IMR-90 (cell line): ENCODE measurements at regions not wholly inside any gene's neighbourhood (a gene's known extent, or its start where the extent isn't known, plus 50 kb on each side); places are given as distances from the start of the nearest gene placed in this dataset.

Experiments
- ATAC-seq: fragments of 200-7000 bp; cut with Tn5 transposase; 2 replicates; pipeline ENCODE4 v1.9.1; 2020; ENCODE audit warnings: low read depth, mild to moderate bottlenecking, moderate library complexity
- BruUV-seq: library from RNA; stranded (reverse); fragments of 400-500 nt; replicated peaks from 2 replicates; lab custom pipeline; 2021; lab: Mats Ljungman, UMichigan
- CTCF ChIA-PET: fragments of 300-600 bp; formaldehyde crosslinking; extraction: SDS; loops from one replicate; lab custom pipeline; 2021; ENCODE audit warnings: antibody characterized with exemption; lab: Yijun Ruan, JAX
- POLR2A ChIA-PET: fragments of 300-600 bp; sonication (Branson Sonifier 250); formaldehyde crosslinking; loops from one replicate; lab custom pipeline; 2022; ENCODE audit warnings: antibody characterized with exemption; ENCODE audit not compliant: unreplicated experiment; lab: Charles Lee
- DNase-seq: peaks from one replicate; pipeline ENCODE4 v3.0.0; 2013
- H2AFZ ChIP-seq: replicated peaks from 2 replicates; pipeline ENCODE3; 2013; ENCODE audit warnings: low read length, mild to moderate bottlenecking; ENCODE audit not compliant: poor library complexity
- H2AK5ac ChIP-seq: 2 replicates; pipeline ENCODE4 v1.6.1; 2013; ENCODE audit warnings: low read depth, low read length, inconsistent platforms
- H2AK9ac ChIP-seq: replicated peaks from 2 replicates; pipeline ENCODE3; 2013; ENCODE audit warnings: mild to moderate bottlenecking, low read depth, low read length, moderate library complexity; ENCODE audit not compliant: poor library complexity
- H2BK120ac ChIP-seq: 2 replicates; pipeline ENCODE4 v1.6.1; 2013; ENCODE audit warnings: low read depth, low read length, inconsistent platforms
- H2BK15ac ChIP-seq: 3 replicates; pipeline ENCODE4 v1.6.1; 2013; ENCODE audit warnings: low read depth, low read length, inconsistent platforms
- H2BK20ac ChIP-seq: 2 replicates; pipeline ENCODE4 v1.6.1; 2013; ENCODE audit warnings: low read depth, mild to moderate bottlenecking, inconsistent platforms, low read length, moderate library complexity
- H2BK5ac ChIP-seq: 2 replicates; pipeline ENCODE4 v1.6.1; 2013; ENCODE audit warnings: mild to moderate bottlenecking, low read depth, low read length, inconsistent platforms; ENCODE audit not compliant: poor library complexity, severe bottlenecking
- H3K14ac ChIP-seq: replicated peaks from 2 replicates; pipeline ENCODE4 v1.6.1; 2013; ENCODE audit warnings: low read depth, low read length, inconsistent platforms
- H3K18ac ChIP-seq: 2 replicates; pipeline ENCODE4 v1.6.1; 2013; ENCODE audit warnings: low read depth, low read length, control low read depth
- H3K23ac ChIP-seq: 2 replicates; pipeline ENCODE4 v1.6.1; 2013; ENCODE audit warnings: low read depth, low read length, inconsistent platforms
- H3K27ac ChIP-seq: 2 replicates; pipeline ENCODE4 v1.5.1; 2013; ENCODE audit warnings: mild to moderate bottlenecking, control low read depth, low read length; ENCODE audit not compliant: insufficient read depth
- H3K27me3 ChIP-seq: 2 replicates; pipeline ENCODE4 v1.6.1; 2013; ENCODE audit warnings: low read length; ENCODE audit not compliant: control insufficient read depth, insufficient read depth
- H3K36me3 ChIP-seq: 2 replicates; pipeline ENCODE4 v1.6.1; 2013; ENCODE audit warnings: low read length, mixed read lengths; ENCODE audit not compliant: control insufficient read depth, insufficient read depth
- H3K4ac ChIP-seq: 2 replicates; pipeline ENCODE4 v1.6.1; 2013; ENCODE audit warnings: low read depth, low read length, inconsistent platforms
- H3K4me1 ChIP-seq: 2 replicates; pipeline ENCODE4 v1.6.1; 2013; ENCODE audit warnings: low read length, mixed read lengths; ENCODE audit not compliant: control insufficient read depth, insufficient read depth
- H3K4me2 ChIP-seq: 2 replicates; pipeline ENCODE4 v1.6.1; 2013; ENCODE audit warnings: low read depth, mild to moderate bottlenecking, control low read depth, low read length, moderate library complexity
- H3K4me3 ChIP-seq: 2 replicates; pipeline ENCODE4 v1.5.1; 2013; ENCODE audit warnings: low read depth, mild to moderate bottlenecking, control low read depth, low read length, moderate library complexity; ENCODE audit not compliant: insufficient read depth
- H3K56ac ChIP-seq: 2 replicates; pipeline ENCODE4 v1.6.1; 2013; ENCODE audit warnings: low read length, inconsistent platforms; ENCODE audit not compliant: insufficient read depth; ENCODE audit errors: extremely low read depth
- H3K79me1 ChIP-seq, 2 experiments: 2 replicates each; pipeline ENCODE4 v1.6.1; 2013; ENCODE audit warnings: low read length in 2 of 2, inconsistent platforms in 1 of 2, low read depth in 1 of 2
- H3K9ac ChIP-seq: 2 replicates; pipeline ENCODE4 v1.6.1; 2013; ENCODE audit warnings: low read depth, low read length, control low read depth
- H3K9me1 ChIP-seq: 2 replicates; pipeline ENCODE4 v1.6.1; 2013; ENCODE audit warnings: low read length, inconsistent platforms; ENCODE audit not compliant: insufficient read depth
- H3K9me3 ChIP-seq: 2 replicates; pipeline ENCODE4 v1.6.1; 2013; ENCODE audit warnings: low read length; ENCODE audit not compliant: control insufficient read depth, insufficient read depth
- H4K20me1 ChIP-seq: 2 replicates; pipeline ENCODE4 v1.6.1; 2013; ENCODE audit warnings: low read length, inconsistent platforms; ENCODE audit not compliant: insufficient read depth
- H4K5ac ChIP-seq: 2 replicates; pipeline ENCODE4 v1.6.1; 2013; ENCODE audit warnings: mild to moderate bottlenecking, low read depth, low read length, control low read depth
- H4K8ac ChIP-seq, 2 experiments: 2 replicates each; pipeline ENCODE4 v1.6.1; 2013; ENCODE audit warnings: low read depth in 2 of 2, low read length in 2 of 2, control low read depth in 1 of 2, inconsistent platforms in 1 of 2
- H4K91ac ChIP-seq: 2 replicates; pipeline ENCODE4 v1.6.1; 2013; ENCODE audit warnings: low read depth, low read length, inconsistent platforms; ENCODE audit not compliant: insufficient read depth
- BHLHE40 ChIP-seq: fragments of 150-350 bp; IDR thresholded peaks from 2 replicates; pipeline ENCODE4 v1.6.1; 2016; ENCODE audit warnings: mild to moderate bottlenecking, low read depth, low read length
- WGBS, 2 experiments: methylation state at CpG; one replicate each; pipeline versions ENCODE4 v1.1.5 to v1.1.7; 2013; ENCODE audit warnings: missing lambda C conversion rate in 2 of 2; ENCODE audit not compliant: insufficient read length in 1 of 2; ENCODE audit errors: extremely low coverage in 2 of 2; 5-methylcytosine and 5-hydroxymethylcytosine counted together
- dilution Hi-C: fragments of 300-500 bp; cut with HindIII; formaldehyde crosslinking; loops from one replicate; pipeline ENCODE4 v1.14.3; 2018; ENCODE audit warnings: low sequenced_read_pairs; ENCODE audit not compliant: unreplicated experiment
- in situ Hi-C: fragments of 300-500 bp; cut with MboI; formaldehyde crosslinking; loops from 3 replicates; pipeline ENCODE4 v1.14.3; 2019; ENCODE audit warnings: low sequenced_read_pairs, inconsistent platforms, mixed read lengths
- intact Hi-C: fragments of 100-400 bp; cut with micrococcal nuclease; formaldehyde crosslinking; loops from 2 replicates; pipeline ENCODE4 v1.10.0; 2022

DNA sequence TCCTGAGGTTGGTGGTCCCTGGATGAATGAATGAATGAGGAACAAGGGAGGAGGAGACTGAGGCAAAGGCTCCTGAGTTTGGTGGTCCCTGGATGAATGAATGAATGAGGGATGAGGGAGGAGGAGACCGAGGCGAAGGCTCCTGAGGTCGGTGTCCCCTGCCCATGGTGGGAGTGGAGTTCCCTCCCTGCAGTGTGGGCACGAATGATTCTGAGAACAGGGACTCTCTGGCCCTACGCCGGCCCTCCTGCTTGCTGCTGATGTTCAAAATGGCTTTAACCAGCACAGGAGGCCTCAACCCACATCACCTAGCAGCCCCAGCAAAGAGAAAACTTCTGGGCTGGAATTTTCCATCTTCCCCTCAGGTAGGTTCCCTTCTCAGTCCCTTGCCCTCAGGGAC, 377.8 kb downstream of the IRX2 start:
- CTCF ChIA-PET = no interaction called here

More for the DNA sequence above, 377.8 kb downstream of the IRX2 start:
- POLR2A ChIA-PET = no interaction called here
- WGBS, 2 experiments = no CpG with 5 or more reads among the region's 6 CpGs
- H3K27ac ChIP-seq = no peak overlapping the region
- TF ChIP-seq BHLHE40 = no peak
- H2AFZ ChIP-seq = no peak overlapping the region
- H3K4ac ChIP-seq = no peak overlapping the region
- no peaks in the 10 kb centered on the region for H3K36me3 ChIP-seq
- H2BK20ac ChIP-seq = no peak overlapping the region
- no peaks in the 10 kb centered on the region for H3K4me1 ChIP-seq
- no peak overlapping the region for H2AK9ac ChIP-seq
- H4K8ac ChIP-seq = no peak overlapping the region
- BruUV-seq = no TSS peak
- no peak overlapping the region for H3K23ac ChIP-seq
- ATAC-seq (no peak), DNase-seq (no peak)
- in situ Hi-C loops = no loop called here
- H3K9ac ChIP-seq = no peak overlapping the region
- H2BK15ac ChIP-seq = no peak overlapping the region
- no peak overlapping the region for H3K18ac ChIP-seq
- no peak overlapping the region for H3K56ac ChIP-seq
- H4K5ac ChIP-seq = no peak overlapping the region
- H3K27me3 ChIP-seq = no peaks in the 10 kb centered on the region
- H4K20me1 ChIP-seq = no peaks in the 10 kb centered on the region
- no peaks in the 10 kb centered on the region for H3K79me1 ChIP-seq
- H3K14ac ChIP-seq = no peak overlapping the region
- intact Hi-C loops = no loop called here
- dilution Hi-C loops = no loop called here
- H2AK5ac ChIP-seq = no peak overlapping the region
- no peak overlapping the region for H2BK5ac ChIP-seq
- H3K4me2 ChIP-seq = no peak overlapping the region
- no peak overlapping the region for H2BK120ac ChIP-seq
- no peaks in the 10 kb centered on the region for H3K9me1 ChIP-seq
- H4K91ac ChIP-seq = no peak overlapping the region
- H3K4me3 ChIP-seq = no peak overlapping the region
- peaks cover 43% of the 10 kb centered on the region for H3K9me3 ChIP-seq
